GM12865 (cell line): ENCODE measurements at regions not wholly inside any gene's neighbourhood (a gene's known extent, or its start where the extent isn't known, plus 50 kb on each side); places are given as distances from the start of the nearest gene placed in this dataset.

Source experiments
- DNase-seq: peaks from one replicate; pipeline ENCODE4 v3.0.0; 2010; ENCODE audit warnings: low read depth
- H3K4me3 ChIP-seq: 2 replicates; pipeline ENCODE4 v1.5.1; 2011; ENCODE audit warnings: mild to moderate bottlenecking, low read depth, low read length, control low read depth
- CTCF ChIP-seq: IDR thresholded peaks from 2 replicates; pipeline ENCODE4 v1.5.1; 2011; ENCODE audit warnings: low read length, control low read depth, low read depth, inconsistent platforms; ENCODE audit not compliant: insufficient read depth; ENCODE audit errors: missing control alignments

- DNase-seq, result no peak
- no peak for TF ChIP-seq CTCF
- no peak overlapping the region for H3K4me3 ChIP-seq
These were observed 62.0 kb downstream of the CNGA2 start for GRCh38 chrX:151796576-151796975.

GRCh38 chrX:151801980-151802379 lies 67.4 kb downstream of the CNGA2 start:
- H3K4me3 ChIP-seq, result no peak overlapping the region
- DNase-seq, result no peak
- TF ChIP-seq CTCF, result no peak

GRCh38 chrX:151806967-151807540 lies 72.5 kb downstream of the CNGA2 start:
- no peak for DNase-seq
- no peak overlapping the region for H3K4me3 ChIP-seq
- no peak for TF ChIP-seq CTCF

GRCh38 chrX:151812661-151813060 lies 78.1 kb downstream of the CNGA2 start:
- no peak for TF ChIP-seq CTCF
- DNase-seq, result no peak
- no peak overlapping the region for H3K4me3 ChIP-seq

GRCh38 chrX:151814767-151815166 lies 80.2 kb downstream of the CNGA2 start:
- TF ChIP-seq CTCF, result no peak

GRCh38 chrX:151815398-151815797 lies 80.9 kb downstream of the CNGA2 start:
- no peak for TF ChIP-seq CTCF
- no peak overlapping the region for H3K4me3 ChIP-seq
- DNase-seq, result no peak

More at GRCh38 chrX:151814767-151815166, 80.2 kb downstream of the CNGA2 start:
- no peak for DNase-seq
- H3K4me3 ChIP-seq, result no peak overlapping the region

GRCh38 chrX:151816934-151817333 lies 82.4 kb downstream of the CNGA2 start:
- DNase-seq, result no peak
- no peak for TF ChIP-seq CTCF
- H3K4me3 ChIP-seq, result no peak overlapping the region
